Fibroblast of lung (primary cell): ENCODE measurements at regions not wholly inside any gene's neighbourhood (a gene's known extent, or its start where the extent isn't known, plus 50 kb on each side); places are given as distances from the start of the nearest gene placed in this dataset.

Experiments
- CTCF ChIP-seq, 2 donors: IDR thresholded peaks in 1 of 2; conservative IDR thresholded peaks in 1 of 2; 1 replicate in 1 of 2; 2 replicates in 1 of 2; pipeline ENCODE4 v1.5.1; 2011 to 2012; ENCODE audit warnings: low read length in 2 of 2, control low read depth in 1 of 2, inconsistent platforms in 1 of 2, low read depth in 1 of 2, mild to moderate bottlenecking in 1 of 2
- EZH2 ChIP-seq: IDR thresholded peaks from 2 replicates; pipeline ENCODE4 v1.5.1; 2012; ENCODE audit warnings: low read length, control low read depth, mild to moderate bottlenecking; ENCODE audit errors: missing control alignments

GRCh38 chr10:128416231-128416630 lies 290.0 kb upstream of the MKI67 start:
- TF ChIP-seq CTCF (conservative IDR thresholded peaks at IDR 0.05 in 1 of 2, IDR thresholded peaks at IDR 0.05 in 1 of 2; ENCODE audit: low read depth in 1 of 2, low read length in 2 of 2) = no peak
- no peak for TF ChIP-seq EZH2
